ENCODE measurements at regions not wholly inside any gene's neighbourhood (a gene's known extent, or its start where the extent isn't known, plus 50 kb on each side); places are given as distances from the start of the nearest gene placed in this dataset.

DNA sequence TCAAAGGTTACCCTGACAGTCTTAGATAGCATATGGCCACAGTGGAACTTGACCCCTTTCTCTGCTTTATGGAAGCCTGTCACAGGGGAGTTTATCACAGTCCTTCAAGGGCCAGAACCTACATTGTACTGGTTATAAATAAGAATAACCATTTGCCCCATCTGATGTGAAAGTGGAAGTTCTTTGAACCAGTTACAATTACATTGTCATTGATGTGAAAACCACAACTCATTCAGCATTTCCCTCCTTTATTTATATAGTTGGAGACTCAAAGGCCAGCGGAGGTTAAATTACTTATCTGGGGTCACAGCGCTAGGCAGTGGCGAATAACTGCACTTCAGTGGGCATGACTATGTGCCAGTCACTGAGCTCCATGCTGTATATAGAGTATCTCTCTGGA lies 60.5 kb upstream of the TBC1D5 start:
- TF ChIP-seq, protein P1, sequence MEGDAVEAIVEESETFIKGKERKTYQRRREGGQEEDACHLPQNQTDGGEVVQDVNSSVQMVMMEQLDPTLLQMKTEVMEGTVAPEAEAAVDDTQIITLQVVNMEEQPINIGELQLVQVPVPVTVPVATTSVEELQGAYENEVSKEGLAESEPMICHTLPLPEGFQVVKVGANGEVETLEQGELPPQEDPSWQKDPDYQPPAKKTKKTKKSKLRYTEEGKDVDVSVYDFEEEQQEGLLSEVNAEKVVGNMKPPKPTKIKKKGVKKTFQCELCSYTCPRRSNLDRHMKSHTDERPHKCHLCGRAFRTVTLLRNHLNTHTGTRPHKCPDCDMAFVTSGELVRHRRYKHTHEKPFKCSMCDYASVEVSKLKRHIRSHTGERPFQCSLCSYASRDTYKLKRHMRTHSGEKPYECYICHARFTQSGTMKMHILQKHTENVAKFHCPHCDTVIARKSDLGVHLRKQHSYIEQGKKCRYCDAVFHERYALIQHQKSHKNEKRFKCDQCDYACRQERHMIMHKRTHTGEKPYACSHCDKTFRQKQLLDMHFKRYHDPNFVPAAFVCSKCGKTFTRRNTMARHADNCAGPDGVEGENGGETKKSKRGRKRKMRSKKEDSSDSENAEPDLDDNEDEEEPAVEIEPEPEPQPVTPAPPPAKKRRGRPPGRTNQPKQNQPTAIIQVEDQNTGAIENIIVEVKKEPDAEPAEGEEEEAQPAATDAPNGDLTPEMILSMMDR (IDR thresholded peaks at IDR 0.05), result no peak
- TF ChIP-seq POLR2A (IDR thresholded peaks at IDR 0.05), result no peak
